Nephron progenitor cell (in vitro differentiated cells): ENCODE measurements at regions not wholly inside any gene's neighbourhood (a gene's known extent, or its start where the extent isn't known, plus 50 kb on each side); places are given as distances from the start of the nearest gene placed in this dataset.

Source experiments
- DNase-seq: peaks from one replicate; pipeline ENCODE4 v3.0.0; 2021
- H3K27ac Mint-ChIP-seq: 2 replicates; pipeline ENCODE4 v1.8.0; 2021; ENCODE audit warnings: mild to moderate bottlenecking, moderate library complexity, mixed read lengths
- H3K27me3 Mint-ChIP-seq: 2 replicates; pipeline ENCODE4 v1.8.0; 2021; ENCODE audit warnings: mild to moderate bottlenecking, low read depth, mixed read lengths; ENCODE audit not compliant: poor library complexity
- H3K36me3 Mint-ChIP-seq: 2 replicates; pipeline ENCODE4 v1.8.0; 2021; ENCODE audit warnings: low read depth, mixed read lengths
- H3K4me1 Mint-ChIP-seq: 2 replicates; pipeline ENCODE4 v1.8.0; 2021; ENCODE audit warnings: mixed read lengths
- H3K4me3 Mint-ChIP-seq: 2 replicates; pipeline ENCODE4 v1.8.0; 2021; ENCODE audit warnings: mild to moderate bottlenecking, moderate library complexity, mixed read lengths
- H3K9me3 Mint-ChIP-seq: 2 replicates; pipeline ENCODE4 v1.8.0; 2021; ENCODE audit warnings: mild to moderate bottlenecking, moderate library complexity, mixed read lengths
- TF ChIP-seq, protein P1 (sequence below): fragments of 200-600 bp; sonication (generic); IDR thresholded peaks from 2 replicates; pipeline ENCODE4 v1.5.0; 2021; ENCODE audit warnings: antibody characterized with exemption

DNA sequence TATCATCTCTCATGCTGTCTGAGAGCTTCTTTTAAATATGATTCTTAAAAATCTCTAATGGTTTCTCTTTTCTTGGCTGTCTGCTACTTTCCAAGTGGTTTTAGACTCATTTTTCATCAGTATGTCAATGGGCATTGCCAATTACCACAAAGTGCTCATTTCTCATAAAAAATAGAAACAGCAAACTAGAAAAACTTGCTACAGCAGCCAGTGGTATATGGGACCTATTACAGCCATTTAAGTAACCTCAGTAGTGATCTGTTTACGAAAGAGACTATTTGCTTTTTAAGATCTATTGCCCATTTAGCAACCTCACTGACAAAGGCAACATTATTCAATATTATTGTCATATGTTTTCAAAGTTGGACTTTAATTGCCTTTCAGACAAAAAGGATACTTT, 207.1 kb upstream of the RHOBTB1 start:
- H3K27ac Mint-ChIP-seq = no peak overlapping the region
- no peaks in the 10 kb centered on the region for H3K27me3 Mint-ChIP-seq
- no peak overlapping the region for H3K4me3 Mint-ChIP-seq
- TF ChIP-seq, protein P1, sequence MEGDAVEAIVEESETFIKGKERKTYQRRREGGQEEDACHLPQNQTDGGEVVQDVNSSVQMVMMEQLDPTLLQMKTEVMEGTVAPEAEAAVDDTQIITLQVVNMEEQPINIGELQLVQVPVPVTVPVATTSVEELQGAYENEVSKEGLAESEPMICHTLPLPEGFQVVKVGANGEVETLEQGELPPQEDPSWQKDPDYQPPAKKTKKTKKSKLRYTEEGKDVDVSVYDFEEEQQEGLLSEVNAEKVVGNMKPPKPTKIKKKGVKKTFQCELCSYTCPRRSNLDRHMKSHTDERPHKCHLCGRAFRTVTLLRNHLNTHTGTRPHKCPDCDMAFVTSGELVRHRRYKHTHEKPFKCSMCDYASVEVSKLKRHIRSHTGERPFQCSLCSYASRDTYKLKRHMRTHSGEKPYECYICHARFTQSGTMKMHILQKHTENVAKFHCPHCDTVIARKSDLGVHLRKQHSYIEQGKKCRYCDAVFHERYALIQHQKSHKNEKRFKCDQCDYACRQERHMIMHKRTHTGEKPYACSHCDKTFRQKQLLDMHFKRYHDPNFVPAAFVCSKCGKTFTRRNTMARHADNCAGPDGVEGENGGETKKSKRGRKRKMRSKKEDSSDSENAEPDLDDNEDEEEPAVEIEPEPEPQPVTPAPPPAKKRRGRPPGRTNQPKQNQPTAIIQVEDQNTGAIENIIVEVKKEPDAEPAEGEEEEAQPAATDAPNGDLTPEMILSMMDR = no peak
- H3K9me3 Mint-ChIP-seq = no peaks in the 10 kb centered on the region
- no peaks in the 10 kb centered on the region for H3K36me3 Mint-ChIP-seq
- H3K4me1 Mint-ChIP-seq = no peaks in the 10 kb centered on the region
- DNase-seq = no peak

- no peaks in the 10 kb centered on the region for H3K27me3 Mint-ChIP-seq
- H3K4me3 Mint-ChIP-seq = no peak overlapping the region
- no peaks in the 10 kb centered on the region for H3K4me1 Mint-ChIP-seq
- DNase-seq = no peak
- H3K9me3 Mint-ChIP-seq = peaks cover under 1% of the 10 kb centered on the region
- no peak overlapping the region for H3K27ac Mint-ChIP-seq
- TF ChIP-seq, protein P1 = no peak
- no peaks in the 10 kb centered on the region for H3K36me3 Mint-ChIP-seq
These were observed 204.5 kb upstream of the RHOBTB1 start for GRCh38 chr10:61148451-61148850.

DNA sequence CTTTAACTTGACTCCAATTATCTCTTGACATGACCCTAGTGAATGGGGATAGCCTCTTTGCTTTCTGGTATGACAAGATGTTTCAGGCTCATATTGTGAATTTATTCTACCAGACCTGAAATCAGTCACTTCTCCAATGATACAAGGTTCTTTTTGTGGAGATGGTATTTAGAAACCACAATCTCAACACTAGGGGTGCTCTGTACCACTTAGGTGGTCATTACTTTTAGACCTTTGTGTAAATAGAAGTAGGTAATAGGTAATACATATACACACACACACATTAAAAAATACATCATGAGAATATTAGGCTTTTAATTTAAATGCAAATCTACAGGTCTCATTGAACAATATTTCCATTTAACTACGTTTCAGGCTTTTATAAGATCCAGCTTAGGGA, 199.0 kb upstream of the RHOBTB1 start:
- no peak overlapping the region for H3K27ac Mint-ChIP-seq
- H3K9me3 Mint-ChIP-seq = peaks cover 4% of the 10 kb centered on the region
- peaks cover 4% of the 10 kb centered on the region for H3K4me1 Mint-ChIP-seq
- TF ChIP-seq, protein P1 = no peak
- H3K36me3 Mint-ChIP-seq = no peaks in the 10 kb centered on the region
- DNase-seq = no peak
- no peak overlapping the region for H3K4me3 Mint-ChIP-seq
- H3K27me3 Mint-ChIP-seq = peaks cover 5% of the 10 kb centered on the region

DNA sequence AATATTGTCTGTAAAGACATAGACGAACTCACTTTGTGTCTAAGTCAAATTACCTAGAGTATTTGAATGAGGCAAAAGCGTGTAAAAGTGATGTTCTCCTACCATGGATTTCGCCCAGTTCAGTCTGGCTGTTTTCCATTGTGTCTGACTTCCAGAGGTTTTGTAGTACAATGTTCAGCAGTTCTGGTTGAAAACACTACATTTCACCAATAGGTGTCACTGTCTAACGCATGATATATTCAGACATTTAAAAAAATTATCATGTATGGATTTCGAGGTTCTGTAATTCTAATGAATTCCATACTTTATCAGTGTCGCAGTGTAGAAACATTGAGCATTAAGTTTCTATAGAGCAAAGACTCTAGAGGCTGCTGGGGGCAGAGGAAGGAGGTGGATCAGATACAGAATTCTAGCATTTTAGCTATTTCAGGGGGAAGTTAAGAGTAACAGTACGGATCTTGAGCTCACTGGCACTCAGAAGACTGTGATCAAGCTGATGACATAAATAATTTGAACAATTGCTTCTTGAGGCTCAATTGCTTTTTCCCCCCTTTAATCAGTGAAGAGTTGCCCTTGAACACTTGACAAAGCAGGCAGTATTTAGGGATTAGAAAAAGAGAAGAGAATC, 196.9 kb upstream of the RHOBTB1 start:
- TF ChIP-seq, protein P1 = peak; percentile 50
- Mint-ChIP-seq H3K4me3 (no peak overlapping the region), H3K36me3 (no peaks in the 10 kb centered on the region), H3K27ac (no peak overlapping the region), H3K4me1 (peaks cover 9% of the 10 kb centered on the region), H3K27me3 (peaks cover 5% of the 10 kb centered on the region), H3K9me3 (peaks cover 4% of the 10 kb centered on the region)
- no peak for DNase-seq

- H3K27ac Mint-ChIP-seq = peak overlapping the region; percentile 15
- no peaks in the 10 kb centered on the region for H3K36me3 Mint-ChIP-seq
- peaks cover 4% of the 10 kb centered on the region for H3K9me3 Mint-ChIP-seq
- TF ChIP-seq, protein P1 = no peak
- peaks cover 9% of the 10 kb centered on the region for H3K4me1 Mint-ChIP-seq
- DNase-seq = no peak
- H3K4me3 Mint-ChIP-seq = no peak overlapping the region
- H3K27me3 Mint-ChIP-seq = peaks cover 5% of the 10 kb centered on the region
These were observed 195.6 kb upstream of the RHOBTB1 start for GRCh38 chr10:61139592-61139953.
